ENCODE measurements at regions not wholly inside any gene's neighbourhood (a gene's known extent, or its start where the extent isn't known, plus 50 kb on each side); places are given as distances from the start of the nearest gene placed in this dataset.
A peak's percentile ranks its signal among the peaks of the same experiment; 100 is the strongest.

DNA sequence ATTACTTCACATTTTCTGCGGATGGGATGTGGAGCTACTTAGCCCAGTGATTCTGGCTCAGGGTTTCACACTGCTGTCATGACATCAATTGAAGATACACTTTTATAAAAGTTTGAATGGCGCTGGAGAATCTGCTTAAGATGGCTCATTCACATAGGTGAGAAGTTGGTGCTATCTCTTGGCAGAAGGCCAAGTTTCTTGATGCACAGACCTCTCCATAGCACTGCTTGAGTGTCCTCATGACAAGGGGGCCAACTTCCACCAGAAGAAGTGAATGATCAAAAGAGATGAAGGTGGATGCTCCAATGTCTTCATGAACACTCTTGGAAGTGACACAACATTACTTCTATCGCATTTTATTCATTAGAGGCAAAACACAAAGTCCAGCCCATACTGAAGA, 403.7 kb upstream of the CCNG1 start:
- TF ChIP-seq, protein P1, sequence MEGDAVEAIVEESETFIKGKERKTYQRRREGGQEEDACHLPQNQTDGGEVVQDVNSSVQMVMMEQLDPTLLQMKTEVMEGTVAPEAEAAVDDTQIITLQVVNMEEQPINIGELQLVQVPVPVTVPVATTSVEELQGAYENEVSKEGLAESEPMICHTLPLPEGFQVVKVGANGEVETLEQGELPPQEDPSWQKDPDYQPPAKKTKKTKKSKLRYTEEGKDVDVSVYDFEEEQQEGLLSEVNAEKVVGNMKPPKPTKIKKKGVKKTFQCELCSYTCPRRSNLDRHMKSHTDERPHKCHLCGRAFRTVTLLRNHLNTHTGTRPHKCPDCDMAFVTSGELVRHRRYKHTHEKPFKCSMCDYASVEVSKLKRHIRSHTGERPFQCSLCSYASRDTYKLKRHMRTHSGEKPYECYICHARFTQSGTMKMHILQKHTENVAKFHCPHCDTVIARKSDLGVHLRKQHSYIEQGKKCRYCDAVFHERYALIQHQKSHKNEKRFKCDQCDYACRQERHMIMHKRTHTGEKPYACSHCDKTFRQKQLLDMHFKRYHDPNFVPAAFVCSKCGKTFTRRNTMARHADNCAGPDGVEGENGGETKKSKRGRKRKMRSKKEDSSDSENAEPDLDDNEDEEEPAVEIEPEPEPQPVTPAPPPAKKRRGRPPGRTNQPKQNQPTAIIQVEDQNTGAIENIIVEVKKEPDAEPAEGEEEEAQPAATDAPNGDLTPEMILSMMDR (conservative IDR thresholded peaks at IDR 0.05): no peak
- peaks cover 3% of the 10 kb centered on the region for H3K9me3 Mint-ChIP-seq

DNA sequence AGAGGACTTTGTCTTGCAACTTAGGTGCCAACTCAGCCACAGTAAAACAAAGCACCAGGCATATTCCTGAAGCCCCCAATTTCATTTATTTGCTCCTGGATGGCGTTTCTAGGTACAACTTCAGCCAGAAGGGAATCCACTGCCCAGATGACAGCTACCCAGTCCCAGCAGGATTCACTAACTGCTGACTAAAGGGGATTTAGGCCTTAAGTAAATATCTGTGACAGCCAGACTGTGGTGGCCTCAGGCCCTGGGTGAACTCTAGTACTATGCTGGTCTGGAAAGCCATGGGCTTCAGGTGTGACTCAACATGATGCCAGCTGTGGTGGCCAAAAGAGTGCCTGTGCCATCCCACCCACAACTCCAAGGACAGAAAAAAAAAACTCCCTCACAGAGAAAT, 396.1 kb upstream of the CCNG1 start:
- Mint-ChIP-seq H3K4me3 (no peak overlapping the region), H3K27ac (ENCODE audit: unreplicated experiment) (no peak overlapping the region), H3K36me3 (ENCODE audit: low read depth) (no peaks in the 10 kb centered on the region), H3K4me1 (no peaks in the 10 kb centered on the region), H3K27me3 (ENCODE audit: low read depth) (peaks cover 4% of the 10 kb centered on the region), H3K9me3 (no peaks in the 10 kb centered on the region)
- TF ChIP-seq, protein P1 (conservative IDR thresholded peaks at IDR 0.05): no peak
- no peak for DNase-seq (ENCODE audit: low read depth, low spot score)

More for the DNA sequence above, 403.7 kb upstream of the CCNG1 start:
- DNase-seq (ENCODE audit: low read depth, low spot score): no peak
- H3K36me3 Mint-ChIP-seq (ENCODE audit: low read depth): no peaks in the 10 kb centered on the region
- H3K27me3 Mint-ChIP-seq (ENCODE audit: low read depth): no peaks in the 10 kb centered on the region
- no peaks in the 10 kb centered on the region for H3K4me1 Mint-ChIP-seq
- H3K27ac Mint-ChIP-seq (ENCODE audit: unreplicated experiment): no peak overlapping the region
- no peak overlapping the region for H3K4me3 Mint-ChIP-seq

DNA sequence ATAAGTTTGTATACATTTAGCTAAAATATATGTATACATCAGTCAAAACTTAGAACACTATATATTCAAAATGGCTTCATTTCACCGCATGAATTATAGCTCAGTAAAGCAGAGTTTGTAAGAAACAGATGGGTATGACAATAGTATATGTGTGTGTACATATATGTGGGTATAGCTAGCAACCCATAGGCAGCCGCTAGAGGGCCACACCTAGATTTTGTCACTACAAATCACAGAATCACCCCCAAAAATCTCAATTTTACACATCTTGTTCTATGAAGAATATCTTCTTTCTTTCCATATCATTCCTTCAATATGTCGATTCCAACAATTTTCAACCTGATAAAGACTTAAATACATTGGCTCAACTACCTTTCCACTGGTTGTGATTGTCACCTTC, 357.8 kb upstream of the CCNG1 start:
- Mint-ChIP-seq H3K36me3 (ENCODE audit: low read depth) (peaks cover 4% of the 10 kb centered on the region), H3K9me3 (peaks cover 5% of the 10 kb centered on the region), H3K27me3 (ENCODE audit: low read depth) (no peaks in the 10 kb centered on the region), H3K4me3 (no peak overlapping the region), H3K27ac (ENCODE audit: unreplicated experiment) (no peak overlapping the region), H3K4me1 (no peaks in the 10 kb centered on the region)
- no peak for DNase-seq (ENCODE audit: low read depth, low spot score)
- TF ChIP-seq, protein P1 (conservative IDR thresholded peaks at IDR 0.05): peak; percentile 56

DNA sequence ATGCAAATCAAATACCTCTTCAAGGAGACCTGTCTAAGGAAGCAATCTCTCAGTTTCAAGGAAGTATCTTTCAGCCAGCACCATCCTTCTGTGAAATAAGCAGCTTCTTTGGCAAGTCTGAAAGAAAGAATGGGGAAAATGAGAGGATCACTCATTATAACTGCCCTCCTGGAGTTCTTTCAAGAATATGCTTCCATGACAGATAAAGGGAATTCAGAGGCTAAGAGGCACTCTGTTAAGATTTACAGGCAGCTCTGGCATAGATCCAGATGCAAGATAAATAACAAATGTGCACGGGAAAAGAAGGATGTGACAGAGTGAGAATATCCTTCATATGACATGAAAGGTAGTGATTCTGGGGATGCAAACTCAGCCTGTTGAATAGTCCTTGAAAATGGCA, 348.2 kb upstream of the CCNG1 start:
- Mint-ChIP-seq H3K27ac (ENCODE audit: unreplicated experiment) (no peak overlapping the region), H3K4me3 (no peak overlapping the region), H3K27me3 (ENCODE audit: low read depth) (peaks cover 2% of the 10 kb centered on the region), H3K4me1 (no peaks in the 10 kb centered on the region), H3K36me3 (ENCODE audit: low read depth) (no peaks in the 10 kb centered on the region), H3K9me3 (no peaks in the 10 kb centered on the region)
- TF ChIP-seq, protein P1 (conservative IDR thresholded peaks at IDR 0.05): no peak
- no peak for DNase-seq (ENCODE audit: low read depth, low spot score)

DNA sequence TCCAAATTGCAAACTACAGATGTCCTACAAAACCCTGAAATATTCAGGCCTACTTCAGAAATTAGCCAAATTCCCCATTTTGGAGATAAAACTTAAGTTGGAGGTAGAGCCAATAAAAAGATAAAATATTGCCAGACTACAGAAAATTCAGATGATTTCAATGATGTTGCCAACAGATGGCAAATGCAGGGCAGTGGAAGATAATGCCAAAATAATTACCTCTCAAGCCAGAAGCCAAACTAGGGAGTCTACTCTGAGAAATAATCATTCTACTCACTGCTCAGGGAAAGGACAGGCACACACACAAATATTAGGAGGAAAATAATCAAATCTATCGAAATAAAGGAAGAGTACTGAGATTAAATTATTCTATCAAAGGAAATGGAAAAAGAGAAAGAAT, 347.5 kb upstream of the CCNG1 start:
- Mint-ChIP-seq H3K27me3 (ENCODE audit: low read depth) (peaks cover 2% of the 10 kb centered on the region), H3K27ac (ENCODE audit: unreplicated experiment) (no peak overlapping the region), H3K36me3 (ENCODE audit: low read depth) (no peaks in the 10 kb centered on the region), H3K9me3 (no peaks in the 10 kb centered on the region), H3K4me3 (no peak overlapping the region), H3K4me1 (no peaks in the 10 kb centered on the region)
- no peak for DNase-seq (ENCODE audit: low read depth, low spot score)
- TF ChIP-seq, protein P1 (conservative IDR thresholded peaks at IDR 0.05): no peak
